Liver (tissue), 3 donors: ENCODE measurements at regions not wholly inside any gene's neighbourhood (a gene's known extent, or its start where the extent isn't known, plus 50 kb on each side); places are given as distances from the start of the nearest gene placed in this dataset.

ENCODE experiments used
- CTCF ChIP-seq: fragments of 150-350 bp; IDR thresholded peaks from 2 replicates; pipeline ENCODE4 v1.5.1; 2017; ENCODE audit warnings: improper control_type of control experiment, low read depth, low read length; ENCODE audit not compliant: missing input control
- EGR1 ChIP-seq, 2 donors: IDR thresholded peaks; 2 replicates each; pipeline ENCODE4 v1.6.1; 2016 to 2018; ENCODE audit warnings: antibody characterized with exemption in 2 of 2, low read depth in 2 of 2
- GABPA ChIP-seq, 2 donors: IDR thresholded peaks in 1 of 2; conservative IDR thresholded peaks in 1 of 2; 2 replicates each; pipeline ENCODE4 v1.6.1; 2016; ENCODE audit warnings: antibody characterized with exemption in 2 of 2, mild to moderate bottlenecking in 1 of 2, moderate library complexity in 1 of 2
- MAX ChIP-seq: IDR thresholded peaks from 2 replicates; pipeline ENCODE4 v1.6.1; 2016; ENCODE audit warnings: antibody characterized with exemption
- SP1 ChIP-seq: IDR thresholded peaks from 2 replicates; pipeline ENCODE4 v1.6.1; 2018; ENCODE audit warnings: antibody characterized with exemption, mild to moderate bottlenecking
- TAF1 ChIP-seq: conservative IDR thresholded peaks from 2 replicates; pipeline ENCODE4 v1.6.1; 2016; ENCODE audit warnings: antibody characterized with exemption, mild to moderate bottlenecking
- YY1 ChIP-seq: IDR thresholded peaks from 2 replicates; pipeline ENCODE4 v1.6.1; 2016; ENCODE audit warnings: antibody characterized with exemption, mild to moderate bottlenecking
- ZBTB33 ChIP-seq: IDR thresholded peaks from 2 replicates; pipeline ENCODE4 v1.6.1; 2016; ENCODE audit warnings: antibody characterized with exemption
- TF ChIP-seq, protein P1 (sequence below): IDR thresholded peaks from 2 replicates; pipeline ENCODE4 v1.6.1; 2016; ENCODE audit warnings: antibody characterized with exemption, mild to moderate bottlenecking
- donor health status: healthy.
- donor health status: healthy.

- TF ChIP-seq CTCF: no peak
- no peak for TF ChIP-seq TAF1
- no peak for TF ChIP-seq GABPA (IDR thresholded peaks at IDR 0.05 in 1 of 2, conservative IDR thresholded peaks at IDR 0.05 in 1 of 2)
- no peak for TF ChIP-seq MAX
- TF ChIP-seq YY1: no peak
- TF ChIP-seq, protein P1, sequence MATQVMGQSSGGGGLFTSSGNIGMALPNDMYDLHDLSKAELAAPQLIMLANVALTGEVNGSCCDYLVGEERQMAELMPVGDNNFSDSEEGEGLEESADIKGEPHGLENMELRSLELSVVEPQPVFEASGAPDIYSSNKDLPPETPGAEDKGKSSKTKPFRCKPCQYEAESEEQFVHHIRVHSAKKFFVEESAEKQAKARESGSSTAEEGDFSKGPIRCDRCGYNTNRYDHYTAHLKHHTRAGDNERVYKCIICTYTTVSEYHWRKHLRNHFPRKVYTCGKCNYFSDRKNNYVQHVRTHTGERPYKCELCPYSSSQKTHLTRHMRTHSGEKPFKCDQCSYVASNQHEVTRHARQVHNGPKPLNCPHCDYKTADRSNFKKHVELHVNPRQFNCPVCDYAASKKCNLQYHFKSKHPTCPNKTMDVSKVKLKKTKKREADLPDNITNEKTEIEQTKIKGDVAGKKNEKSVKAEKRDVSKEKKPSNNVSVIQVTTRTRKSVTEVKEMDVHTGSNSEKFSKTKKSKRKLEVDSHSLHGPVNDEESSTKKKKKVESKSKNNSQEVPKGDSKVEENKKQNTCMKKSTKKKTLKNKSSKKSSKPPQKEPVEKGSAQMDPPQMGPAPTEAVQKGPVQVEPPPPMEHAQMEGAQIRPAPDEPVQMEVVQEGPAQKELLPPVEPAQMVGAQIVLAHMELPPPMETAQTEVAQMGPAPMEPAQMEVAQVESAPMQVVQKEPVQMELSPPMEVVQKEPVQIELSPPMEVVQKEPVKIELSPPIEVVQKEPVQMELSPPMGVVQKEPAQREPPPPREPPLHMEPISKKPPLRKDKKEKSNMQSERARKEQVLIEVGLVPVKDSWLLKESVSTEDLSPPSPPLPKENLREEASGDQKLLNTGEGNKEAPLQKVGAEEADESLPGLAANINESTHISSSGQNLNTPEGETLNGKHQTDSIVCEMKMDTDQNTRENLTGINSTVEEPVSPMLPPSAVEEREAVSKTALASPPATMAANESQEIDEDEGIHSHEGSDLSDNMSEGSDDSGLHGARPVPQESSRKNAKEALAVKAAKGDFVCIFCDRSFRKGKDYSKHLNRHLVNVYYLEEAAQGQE: no peak
- TF ChIP-seq ZBTB33: no peak
- no peak for TF ChIP-seq SP1
- no peak for TF ChIP-seq EGR1 (IDR thresholded peaks at IDR 0.05; ENCODE audit: low read depth in 2 of 2)
Measured at GRCh38 chr10:130470286-130470685, 334.1 kb downstream of the GLRX3 start.
